SIG-M5 treated with dmso at 0.1 percent for 504 hours (cell line): ENCODE measurements at regions not wholly inside any gene's neighbourhood (a gene's known extent, or its start where the extent isn't known, plus 50 kb on each side); places are given as distances from the start of the nearest gene placed in this dataset.
"Not testable (repeated sequence)": the region's sequence is repeated elsewhere in the genome, so short reads cannot be mapped to it uniquely, and the experiment has no call there.

Experiments used
- DNase-seq: peaks from one replicate; lab custom pipeline; 2025; ENCODE audit not compliant: unreplicated experiment; lab: John Stamatoyannopoulos, UW

GRCh38 chr10:90020506-90020905 lies 319.1 kb downstream of the KIF20B start:
- no peak for DNase-seq

- DNase-seq = no peak
Measured at GRCh38 chr10:90023950-90024349, 322.6 kb downstream of the KIF20B start.

DNA sequence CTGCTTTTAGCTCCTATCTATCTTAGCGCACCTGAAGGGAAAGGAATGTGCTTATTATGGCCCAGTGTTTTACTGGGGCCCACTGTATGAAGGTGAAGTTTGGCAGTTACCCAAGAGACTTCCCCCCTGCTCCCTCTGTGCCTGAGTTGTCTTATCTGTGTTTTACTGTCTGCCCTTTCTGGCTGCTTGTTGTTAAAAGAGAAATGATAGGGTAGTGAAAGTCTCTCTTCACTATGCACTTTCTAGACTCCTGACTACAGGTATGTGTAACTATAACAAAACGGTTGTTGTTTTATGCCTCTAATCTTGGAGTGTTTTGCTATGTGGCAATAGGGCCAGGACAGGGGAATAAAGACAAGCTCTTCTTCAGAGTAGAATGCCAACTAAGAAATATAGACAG lies 326.9 kb downstream of the KIF20B start:
- no peak for DNase-seq

DNA sequence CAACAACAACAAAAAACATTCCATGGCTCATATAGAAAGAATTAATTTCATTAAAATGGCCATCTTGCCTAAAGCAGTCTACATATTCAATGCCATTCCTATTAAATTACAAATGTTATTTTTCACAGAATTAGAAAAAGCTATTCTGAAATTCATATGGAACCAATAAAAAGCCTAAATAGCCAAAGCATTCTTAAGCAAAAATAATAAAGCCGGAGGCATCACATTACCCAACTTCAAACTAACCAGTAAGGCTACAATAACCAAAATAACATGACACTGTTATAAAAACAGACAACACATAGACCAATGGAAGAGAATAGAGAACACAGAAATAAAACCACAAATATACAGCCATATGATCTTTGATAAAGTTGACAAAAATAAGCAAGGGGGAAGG lies 330.4 kb downstream of the KIF20B start:
- no peak for DNase-seq

DNA sequence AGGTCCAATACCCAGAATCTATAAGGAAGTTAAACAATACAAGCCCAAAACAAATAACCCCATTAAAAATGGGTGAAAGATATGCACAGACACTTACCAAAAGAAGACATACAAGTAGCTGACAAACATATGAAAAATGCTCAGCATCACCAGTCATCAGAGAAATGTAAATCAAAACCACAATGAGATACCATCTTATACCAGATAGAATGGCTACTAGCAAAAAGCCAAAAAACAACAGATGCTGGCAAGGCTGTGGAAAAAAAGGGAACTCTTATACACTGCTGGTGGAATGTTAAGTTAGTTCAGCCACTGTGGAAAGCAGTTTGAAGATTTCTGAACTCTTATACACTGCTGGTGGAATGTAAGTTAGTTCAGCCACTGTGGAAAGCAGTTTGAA lies 331.1 kb downstream of the KIF20B start:
- DNase-seq = no peak

GRCh38 chr10:90034862-90035261 lies 333.5 kb downstream of the KIF20B start:
- DNase-seq = not testable (repeated sequence)

GRCh38 chr10:90041585-90041984 lies 340.2 kb downstream of the KIF20B start:
- no peak for DNase-seq

DNA sequence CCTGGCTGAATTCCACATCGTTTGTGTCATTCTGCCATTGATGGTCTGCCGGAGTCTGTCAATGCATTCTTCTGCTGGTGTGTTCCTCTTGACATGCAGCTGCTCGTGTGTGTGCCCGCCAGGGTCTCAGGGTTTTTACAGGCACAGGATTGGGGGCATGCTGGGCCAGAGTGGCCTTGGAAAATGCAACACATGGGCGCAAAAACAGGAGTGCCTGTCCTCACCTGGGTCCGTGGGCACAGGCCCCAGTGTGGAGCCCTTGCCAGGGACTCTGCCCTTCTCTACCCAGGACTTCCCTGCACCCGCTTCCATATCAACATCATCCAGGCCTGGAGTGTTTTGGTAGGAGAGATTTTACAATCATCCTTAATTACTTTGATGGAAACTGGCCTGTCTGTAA lies 340.7 kb downstream of the KIF20B start:
- no peak for DNase-seq

GRCh38 chr10:90047243-90047729 lies 345.9 kb downstream of the KIF20B start:
- DNase-seq = peak; percentile 62

DNA sequence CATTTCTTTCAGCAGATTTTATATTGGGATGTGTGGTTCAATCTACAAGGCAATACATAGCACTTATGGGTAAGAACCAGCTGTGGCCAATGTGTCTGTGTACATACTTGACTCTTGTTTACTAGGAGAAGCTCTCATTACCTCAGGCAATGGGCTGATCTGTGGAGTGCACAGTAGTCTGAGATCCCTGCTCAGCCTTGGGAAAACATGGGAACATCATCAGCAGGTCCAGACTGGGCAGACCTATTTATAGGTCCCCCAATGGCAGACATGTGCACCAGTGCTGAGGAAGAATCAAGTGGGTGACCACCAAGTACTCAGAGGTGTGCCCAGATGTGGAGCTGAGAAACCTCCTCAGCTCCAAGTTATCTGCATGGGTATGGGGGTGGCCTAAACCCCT lies 349.7 kb downstream of the KIF20B start:
- DNase-seq = no peak

GRCh38 chr10:90051474-90051873 lies 350.1 kb downstream of the KIF20B start:
- DNase-seq = no peak

GRCh38 chr10:90062786-90063185 lies 361.4 kb downstream of the KIF20B start:
- no peak for DNase-seq

GRCh38 chr10:90064295-90064694 lies 362.9 kb downstream of the KIF20B start:
- no peak for DNase-seq

DNA sequence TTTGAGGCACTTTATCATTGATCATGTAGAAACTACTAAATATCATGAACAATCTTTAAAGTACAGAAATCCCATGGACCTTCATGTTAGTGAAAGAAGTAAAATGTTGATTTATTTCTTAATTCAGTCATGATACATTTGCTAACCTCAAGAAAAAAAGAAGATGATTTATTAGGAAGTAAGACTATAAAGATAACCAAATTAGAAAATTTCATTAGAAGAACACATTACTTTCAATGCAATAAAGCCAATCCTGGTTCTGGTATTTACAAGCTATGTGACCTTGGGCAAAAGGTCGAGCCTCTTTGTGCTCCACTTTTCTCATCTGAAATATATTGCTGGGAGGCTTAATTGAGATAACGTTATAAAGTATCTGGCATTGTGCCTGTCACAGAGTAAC lies 365.0 kb downstream of the KIF20B start:
- DNase-seq = no peak

DNA sequence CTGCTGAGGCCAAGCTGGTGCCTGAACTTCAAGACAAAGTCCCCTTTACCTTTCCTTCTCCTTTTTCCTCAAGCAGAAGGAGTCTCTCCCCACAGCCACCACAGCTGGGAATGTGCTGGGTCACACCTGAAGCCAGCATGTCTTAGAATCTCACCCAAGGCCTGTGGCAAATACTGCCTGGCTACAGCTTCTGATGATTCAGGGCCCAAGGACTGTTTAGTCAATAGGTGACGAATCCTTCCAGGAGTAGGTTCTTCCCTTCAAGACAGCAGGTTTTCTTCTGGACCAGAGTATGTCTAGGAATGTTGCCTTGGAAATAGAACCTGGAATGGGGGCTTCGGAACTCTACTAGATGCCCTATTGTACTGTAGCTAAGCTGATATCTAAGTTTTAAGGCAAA lies 374.6 kb downstream of the KIF20B start:
- DNase-seq = no peak

DNA sequence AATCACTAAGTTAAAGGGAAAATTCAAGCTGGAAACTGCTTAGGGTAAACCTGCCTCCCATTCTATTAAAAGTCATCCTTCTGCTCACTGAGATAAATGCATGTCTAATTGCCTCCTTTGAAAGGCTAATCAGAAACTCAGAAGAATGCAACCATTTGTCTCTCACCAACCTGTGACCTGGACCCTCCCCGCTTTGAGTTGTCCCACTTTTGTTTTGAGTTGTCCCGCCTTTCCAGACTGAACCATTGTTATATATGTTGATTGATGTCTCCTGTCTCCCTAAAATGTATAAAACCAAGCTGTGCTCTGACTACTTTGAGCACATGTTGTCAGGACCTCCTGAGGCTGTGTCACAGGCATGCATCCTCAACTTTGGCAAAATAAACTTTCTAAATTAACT lies 378.4 kb downstream of the KIF20B start:
- DNase-seq = no peak

DNA sequence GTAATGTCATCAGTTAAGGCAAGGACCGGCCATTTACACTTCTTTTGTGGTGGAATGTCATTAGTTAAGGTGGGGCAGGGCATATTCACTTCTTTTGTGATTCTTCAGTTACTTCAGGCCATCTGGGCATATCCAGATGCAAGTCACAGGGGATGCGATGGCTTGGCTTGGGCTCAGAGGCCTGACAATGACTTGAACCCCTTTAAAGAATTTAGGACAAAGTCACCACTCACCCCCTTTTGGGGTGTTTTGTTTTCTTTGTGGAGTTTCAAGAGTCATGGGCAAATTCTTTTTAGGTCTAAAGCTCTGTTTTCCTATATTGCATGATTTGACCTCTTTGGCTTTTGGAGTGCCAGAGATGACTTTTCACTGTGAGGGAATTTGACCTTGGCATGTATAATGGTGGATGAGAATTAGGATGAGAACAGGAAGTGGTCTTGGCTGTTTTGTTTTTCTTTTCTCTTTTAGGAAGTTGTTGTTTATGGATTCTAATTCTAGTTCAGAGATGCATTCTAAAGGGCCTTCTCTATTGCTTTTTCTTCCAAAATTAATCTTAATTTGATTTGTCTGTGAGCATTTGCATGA lies 385.3 kb downstream of the KIF20B start:
- DNase-seq = not testable (repeated sequence)

DNA sequence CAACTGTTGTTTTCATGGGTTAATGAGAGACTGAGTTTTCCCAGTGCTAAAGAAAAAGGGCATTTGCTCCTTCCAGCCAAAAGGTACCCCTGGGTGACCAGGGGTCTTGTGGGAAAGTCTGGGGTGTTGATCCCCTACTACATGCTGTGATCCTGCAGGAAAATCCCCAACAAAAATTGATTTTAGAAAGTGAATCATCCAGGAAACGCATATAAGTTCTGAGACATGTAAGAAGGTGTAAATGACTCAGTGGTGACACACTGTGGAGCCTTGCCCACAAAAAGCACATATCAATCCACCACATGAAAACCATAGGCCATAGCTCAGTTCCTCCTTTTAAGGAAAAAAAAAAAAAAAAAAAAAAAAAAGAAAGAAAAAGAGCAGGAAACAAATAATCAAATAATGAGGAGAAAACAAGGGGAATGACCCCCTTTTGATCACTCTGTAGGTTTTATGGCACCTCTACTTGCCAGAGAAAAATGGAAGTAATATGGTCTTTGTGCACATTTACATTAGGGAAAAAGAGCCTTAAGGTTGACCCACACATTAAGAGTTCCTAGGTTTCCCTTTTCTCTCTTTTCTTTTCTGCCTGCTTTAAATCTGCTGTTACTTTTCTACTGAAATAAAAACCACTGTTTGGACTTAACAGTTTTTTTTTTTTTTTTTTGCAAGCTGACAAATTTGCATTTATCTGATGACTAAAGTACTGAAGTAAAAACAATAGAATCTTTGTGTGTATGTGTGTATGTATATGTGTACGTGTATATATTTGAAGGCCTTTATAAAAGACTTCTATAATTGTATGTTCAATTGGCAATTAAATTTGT lies 386.0 kb downstream of the KIF20B start:
- peak; percentile 25 for DNase-seq

- no peak for DNase-seq
Measured at GRCh38 chr10:90088024-90088317, 386.6 kb downstream of the KIF20B start.

DNA sequence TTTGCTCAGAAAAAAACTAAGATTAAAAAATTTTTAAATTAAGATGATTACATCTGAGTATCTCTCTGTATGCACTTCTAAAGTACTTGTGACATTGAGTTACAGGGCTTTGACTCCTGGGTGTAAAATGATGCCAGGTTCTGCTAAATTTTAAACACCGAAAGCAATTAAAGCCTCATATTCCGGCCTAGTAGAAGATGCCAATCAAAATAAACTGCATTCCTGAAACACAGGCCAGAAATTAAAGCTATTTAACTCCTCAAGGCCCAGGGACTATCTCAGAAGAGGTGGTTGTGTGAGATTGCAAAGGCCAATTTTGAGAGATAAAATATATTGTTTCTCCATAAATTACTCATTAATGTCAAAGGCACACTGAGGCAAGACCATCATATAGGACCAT lies 388.3 kb downstream of the KIF20B start:
- no peak for DNase-seq

GRCh38 chr10:90096196-90096595 lies 394.8 kb downstream of the KIF20B start:
- DNase-seq = no peak

DNA sequence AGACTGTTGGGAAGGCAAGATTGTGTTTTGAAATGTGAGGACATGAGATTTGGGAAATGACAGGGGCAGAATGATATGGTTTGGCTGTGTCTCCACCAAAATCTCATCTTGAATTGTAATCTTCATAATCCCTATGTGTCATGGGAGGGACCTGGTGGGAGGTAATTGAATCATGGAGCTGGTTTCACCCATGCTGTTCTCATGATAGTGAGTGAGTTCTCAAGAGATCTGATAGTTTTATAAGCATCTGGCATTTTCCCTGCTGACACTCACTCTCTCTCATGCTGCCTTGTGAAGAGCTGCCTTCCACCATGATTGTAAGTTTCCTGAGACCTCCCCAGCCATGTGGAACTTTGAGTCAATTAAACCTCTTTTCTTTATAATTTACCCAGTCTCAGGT lies 406.2 kb downstream of the KIF20B start:
- not testable (repeated sequence) for DNase-seq

- DNase-seq = no peak
Measured at GRCh38 chr10:90111671-90112070, 410.3 kb downstream of the KIF20B start.
